Endodermal cell (in vitro differentiated cells): ENCODE measurements at regions not wholly inside any gene's neighbourhood (a gene's known extent, or its start where the extent isn't known, plus 50 kb on each side); places are given as distances from the start of the nearest gene placed in this dataset.
"Not testable (repeated sequence)": the region's sequence is repeated elsewhere in the genome, so short reads cannot be mapped to it uniquely, and the experiment has no call there.

Source experiments
- DNase-seq: peaks from one replicate; pipeline ENCODE4 v3.0.0-alpha.2; 2017
- H3K27ac ChIP-seq: 2 replicates; pipeline ENCODE4 v1.5.1; 2013; ENCODE audit warnings: mild to moderate bottlenecking, low read depth, low read length, moderate library complexity
- H3K27me3 ChIP-seq: 2 replicates; pipeline ENCODE4 v1.6.1; 2013; ENCODE audit warnings: mild to moderate bottlenecking, low read length, moderate library complexity; ENCODE audit not compliant: insufficient read depth, control insufficient read depth, poor library complexity, severe bottlenecking
- H3K36me3 ChIP-seq: 2 replicates; pipeline ENCODE4 v1.7.0; 2013; ENCODE audit warnings: mild to moderate bottlenecking, low read length, moderate library complexity; ENCODE audit not compliant: control insufficient read depth, insufficient read depth
- H3K4me1 ChIP-seq: one replicate; pipeline ENCODE4 v1.7.0; 2013; ENCODE audit warnings: low read length; ENCODE audit not compliant: control insufficient read depth, insufficient read depth
- H3K4me3 ChIP-seq: 2 replicates; pipeline ENCODE4 v1.5.1; 2013; ENCODE audit warnings: mild to moderate bottlenecking, low read length, moderate library complexity
- H3K9ac ChIP-seq: 2 replicates; pipeline ENCODE4 v1.6.1; 2013; ENCODE audit warnings: mild to moderate bottlenecking, low read length, moderate library complexity; ENCODE audit not compliant: poor library complexity, severe bottlenecking; ENCODE audit errors: extremely low read depth
- H3K9me3 ChIP-seq: 2 replicates; pipeline ENCODE4 v1.6.1; 2013; ENCODE audit warnings: mild to moderate bottlenecking, low read length, moderate library complexity; ENCODE audit not compliant: control insufficient read depth
- H3K27ac Mint-ChIP-seq: 2 replicates; pipeline ENCODE4 v1.8.0; 2020; ENCODE audit warnings: mixed read lengths
- H3K27me3 Mint-ChIP-seq: 2 replicates; pipeline ENCODE4 v1.8.0; 2021; ENCODE audit warnings: mild to moderate bottlenecking, mixed read lengths; ENCODE audit not compliant: insufficient read depth
- H3K36me3 Mint-ChIP-seq: 2 replicates; pipeline ENCODE4 v1.8.0; 2020; ENCODE audit warnings: low read depth, mixed read lengths
- H3K4me1 Mint-ChIP-seq: 2 replicates; pipeline ENCODE4 v1.8.0; 2020; ENCODE audit warnings: mixed read lengths
- H3K4me3 Mint-ChIP-seq: 2 replicates; pipeline ENCODE4 v1.8.0; 2020; ENCODE audit warnings: mild to moderate bottlenecking, moderate library complexity, mixed read lengths
- H3K9me3 Mint-ChIP-seq: 2 replicates; pipeline ENCODE4 v1.8.0; 2020; ENCODE audit warnings: mild to moderate bottlenecking, mixed read lengths
- CTCF ChIP-seq: fragments of 200-600 bp; sonication (generic); conservative IDR thresholded peaks from 2 replicates; pipeline ENCODE4 v1.5.0; 2021; ENCODE audit warnings: antibody characterized with exemption, mild to moderate bottlenecking
- WGBS, 2 experiments: methylation state at CpG; one replicate each; pipeline versions ENCODE4 v1.1.5 to v1.1.7; 2013; ENCODE audit warnings: missing lambda C conversion rate in 2 of 2, mixed read lengths in 1 of 2; ENCODE audit not compliant: insufficient coverage in 1 of 2, insufficient read length in 1 of 2; 5-methylcytosine and 5-hydroxymethylcytosine counted together

- no peak overlapping the region for H3K4me3 Mint-ChIP-seq
Observed at GRCh38 chr21:23930565-23930964, 1676.7 kb downstream of the MRPL39 start.

GRCh38 chr21:23926430-23926829, 1680.9 kb downstream of the MRPL39 start:
- H3K27ac ChIP-seq, H3K4me3 Mint-ChIP-seq, H3K36me3 ChIP-seq, H3K27me3 Mint-ChIP-seq, H3K27me3 ChIP-seq, H3K4me1 Mint-ChIP-seq, H3K9ac ChIP-seq, DNase-seq, H3K36me3 Mint-ChIP-seq, H3K4me3 ChIP-seq, H3K9me3 ChIP-seq, H3K4me1 ChIP-seq, H3K27ac Mint-ChIP-seq: not testable (repeated sequence)
- peaks cover 50% of the 10 kb centered on the region for H3K9me3 Mint-ChIP-seq
- 75 to 88% methylated on average over 2 of the region's 3 CpGs for WGBS, 2 experiments

More at GRCh38 chr21:23930565-23930964, 1676.7 kb downstream of the MRPL39 start:
- 63% methylated on average over 1 of the region's 1 CpG; no CpG with 5 or more reads in 1 of the 2 experiments for WGBS, 2 experiments
- H3K27me3 Mint-ChIP-seq = no peaks in the 10 kb centered on the region
- TF ChIP-seq CTCF = no peak
- H3K9me3 Mint-ChIP-seq = peaks cover 44% of the 10 kb centered on the region
- no peaks in the 10 kb centered on the region for H3K36me3 Mint-ChIP-seq
- no peak overlapping the region for H3K27ac ChIP-seq
- no peaks in the 10 kb centered on the region for H3K4me1 Mint-ChIP-seq
- no peaks in the 10 kb centered on the region for H3K36me3 ChIP-seq
- DNase-seq = no peak
- H3K27me3 ChIP-seq = no peaks in the 10 kb centered on the region
- H3K9ac ChIP-seq = no peak overlapping the region
- no peak overlapping the region for H3K27ac Mint-ChIP-seq
- H3K4me1 ChIP-seq = no peaks in the 10 kb centered on the region
- no peak overlapping the region for H3K4me3 ChIP-seq
- no peaks in the 10 kb centered on the region for H3K9me3 ChIP-seq

- DNase-seq = no peak
- no peaks in the 10 kb centered on the region for H3K27me3 ChIP-seq
- H3K36me3 ChIP-seq = no peaks in the 10 kb centered on the region
- H3K4me1 Mint-ChIP-seq = no peaks in the 10 kb centered on the region
- no peak for TF ChIP-seq CTCF
- H3K9me3 ChIP-seq = peaks cover 8% of the 10 kb centered on the region
- no peaks in the 10 kb centered on the region for H3K36me3 Mint-ChIP-seq
- H3K27ac Mint-ChIP-seq = no peak overlapping the region
- no peak overlapping the region for H3K4me3 Mint-ChIP-seq
- no peak overlapping the region for H3K27ac ChIP-seq
- peaks cover 67% of the 10 kb centered on the region for H3K9me3 Mint-ChIP-seq
- H3K4me3 ChIP-seq = no peak overlapping the region
- no peaks in the 10 kb centered on the region for H3K27me3 Mint-ChIP-seq
- WGBS, 2 experiments = 94 to 100% methylated on average over 1 to 8 of the region's 8 CpGs
- no peak overlapping the region for H3K9ac ChIP-seq
- H3K4me1 ChIP-seq = no peaks in the 10 kb centered on the region
Observed at GRCh38 chr21:23921670-23922418, 1685.4 kb downstream of the MRPL39 start.
